ENCODE measurements at regions not wholly inside any gene's neighbourhood (a gene's known extent, or its start where the extent isn't known, plus 50 kb on each side); places are given as distances from the start of the nearest gene placed in this dataset.

- no peak for TF ChIP-seq CTCF (conservative IDR thresholded peaks at IDR 0.05)
- H3K36me3 Mint-ChIP-seq (ENCODE audit: insufficient read depth in 1 of 3, low read depth in 3 of 3): no peaks in the 10 kb centered on the region
- H3K4me3 Mint-ChIP-seq: no peak overlapping the region
- H2BK20ac ChIP-seq (ENCODE audit: low read depth, low read length, poor library complexity, severe bottlenecking): no peak overlapping the region
- H3K56ac ChIP-seq (ENCODE audit: insufficient read length, low read depth, low read length): no peak overlapping the region
- H3K4me1 ChIP-seq (ENCODE audit: insufficient read depth, low read length): peaks cover 6% of the 10 kb centered on the region; the same call in 1 of the 2 replicates
- no peak overlapping the region for H2BK12ac ChIP-seq (ENCODE audit: insufficient read length, low read depth, low read length)
- H3T11ph ChIP-seq (ENCODE audit: low read length): no peak overlapping the region
- no peak overlapping the region; a peak in 1 of 7 replicates for H3K27ac Mint-ChIP-seq
- no peak overlapping the region for H3K9ac ChIP-seq (ENCODE audit: extremely low read depth, insufficient read length, low read length)
- no peak overlapping the region for H3K23ac ChIP-seq (ENCODE audit: insufficient read length, low read depth, low read length)
- no peak for DNase-seq
- no peaks in the 10 kb centered on the region for H3K9me3 Mint-ChIP-seq
- H3K27ac ChIP-seq (ENCODE audit: insufficient read length, low read depth, low read length): no peak overlapping the region
- no peak overlapping the region for H4K5ac ChIP-seq (ENCODE audit: insufficient read length, low read depth, low read length)
- no peak overlapping the region for H3K14ac ChIP-seq (ENCODE audit: insufficient read depth, low read length)
- no peak overlapping the region for H3K4ac ChIP-seq (ENCODE audit: low read depth, low read length)
- no peaks in the 10 kb centered on the region for H3K79me1 ChIP-seq (ENCODE audit: insufficient read depth, low read depth, low read length, poor library complexity, severe bottlenecking)
- no peak overlapping the region for H2BK5ac ChIP-seq (ENCODE audit: insufficient read length, low read length)
- H2AK5ac ChIP-seq (ENCODE audit: insufficient read length, low read length): no peak overlapping the region
- no peaks in the 10 kb centered on the region for H3K27me3 ChIP-seq (ENCODE audit: insufficient read depth, low read length)
- WGBS (ENCODE audit: extremely low coverage, insufficient read length, low lambda C conversion rate): no CpG with 5 or more reads among the region's 1 CpG
- H3K4me1 Mint-ChIP-seq: peaks cover 20 to 22% of the 10 kb centered on the region in 2 experiments
- peaks cover 2% of the 10 kb centered on the region for H3K23me2 ChIP-seq (ENCODE audit: insufficient read length, low read depth, low read length, poor library complexity, severe bottlenecking)
- H3K18ac ChIP-seq (ENCODE audit: insufficient read length, low read depth, low read length): no peak overlapping the region
- no peaks in the 10 kb centered on the region for H4K20me1 ChIP-seq (ENCODE audit: control insufficient read depth, insufficient read depth, insufficient read length)
- H3K79me2 ChIP-seq (ENCODE audit: insufficient read depth, low read length): no peaks in the 10 kb centered on the region
- H3K27me3 Mint-ChIP-seq (ENCODE audit: low read depth): no peaks in the 10 kb centered on the region; the same call in 1 of the 2 replicates
- no peak overlapping the region for H2BK15ac ChIP-seq (ENCODE audit: low read depth, low read length)
- H4K8ac ChIP-seq (replicated peaks; ENCODE audit: insufficient read length, low read depth, low read length): no peak overlapping the region
- no peaks in the 10 kb centered on the region for H3K9me3 ChIP-seq (ENCODE audit: control insufficient read depth, low read depth, low read length)
- H2AFZ ChIP-seq (ENCODE audit: low read length): no peak overlapping the region
- no peak overlapping the region for H2BK120ac ChIP-seq (ENCODE audit: low read depth, low read length, poor library complexity, severe bottlenecking)
- H3K4me2 ChIP-seq (ENCODE audit: insufficient read depth, insufficient read length, low read length): no peak overlapping the region
- H4K91ac ChIP-seq (ENCODE audit: insufficient read length, low read depth, low read length): no peak overlapping the region
Measured at GRCh38 chr12:69090722-69091121, 148.6 kb upstream of the CPSF6 start.
